Embryonic facial prominence (tissue), 1 donor: ENCODE measurements at regions not wholly inside any gene's neighbourhood (a gene's known extent, or its start where the extent isn't known, plus 50 kb on each side); places are given as distances from the start of the nearest gene placed in this dataset.

Experiments used
- DNase-seq: peaks from one replicate; pipeline ENCODE4 v3.0.0-alpha.2; 2016; ENCODE audit errors: extremely low spot score

DNA sequence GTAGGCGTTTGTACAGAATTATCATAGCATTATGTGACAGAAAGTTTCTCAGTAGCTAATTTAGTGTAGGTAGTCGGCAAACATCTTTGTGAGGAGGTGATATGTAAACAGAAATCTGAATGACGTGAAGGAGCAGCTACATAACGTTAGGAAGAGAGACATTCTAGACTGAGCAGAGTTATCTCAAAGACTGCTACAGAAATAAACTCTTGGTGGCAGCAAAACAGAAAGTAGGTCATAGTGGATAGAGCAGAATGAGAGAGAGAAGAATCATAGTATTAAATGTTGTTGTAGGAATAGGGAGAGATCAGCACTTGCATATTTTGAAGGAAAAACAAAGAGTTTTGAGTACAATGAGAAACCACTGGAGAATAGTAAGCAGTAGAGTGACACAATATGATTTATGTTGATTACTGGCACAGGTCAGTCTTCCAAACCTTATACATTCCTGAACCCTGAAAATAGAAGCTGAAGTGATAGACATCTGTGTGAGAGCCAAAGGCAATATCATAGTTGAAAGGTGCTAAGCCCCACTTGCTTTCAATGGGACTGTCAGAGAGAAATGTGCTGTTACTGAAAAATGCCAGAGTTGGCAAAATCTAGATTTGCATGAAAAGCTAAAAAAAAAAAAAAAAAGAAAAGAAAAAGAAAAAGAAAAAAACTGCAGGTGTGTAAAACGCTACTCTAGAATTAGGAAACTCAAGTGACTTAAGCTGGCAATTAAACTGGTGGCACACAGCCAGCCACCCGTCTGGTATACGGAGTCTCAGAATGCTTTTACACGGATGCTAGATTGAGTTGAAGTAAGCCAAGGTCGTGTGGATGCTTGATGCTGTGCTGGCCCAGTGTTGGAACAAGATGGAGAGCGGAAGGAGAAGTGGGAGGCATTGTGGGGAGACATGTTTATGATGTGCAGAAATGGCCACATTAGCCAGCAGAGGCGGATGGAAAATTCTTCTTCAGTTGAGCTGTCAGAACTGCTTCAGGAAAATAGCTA lies 750.2 kb upstream of the HS3ST1 start:
- DNase-seq = no peak

DNA sequence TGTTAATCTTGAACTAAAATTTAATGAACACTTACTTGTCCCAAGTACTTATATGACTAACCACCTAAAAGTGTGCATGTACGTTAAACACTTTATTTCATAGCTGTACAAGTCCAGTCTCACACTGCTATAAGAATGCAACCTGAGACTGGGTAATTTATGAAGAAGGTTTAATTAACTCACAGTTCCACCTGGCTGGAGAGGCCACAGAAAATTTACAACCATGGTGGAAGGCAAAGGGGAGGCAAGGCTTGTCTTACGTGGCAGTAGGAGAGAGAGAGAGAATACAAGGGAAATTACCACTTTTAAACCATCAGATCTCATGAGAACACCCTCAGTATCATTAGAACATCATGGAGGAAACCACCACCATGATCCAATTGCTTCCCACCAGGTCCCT lies 748.7 kb upstream of the HS3ST1 start:
- DNase-seq = no peak

DNA sequence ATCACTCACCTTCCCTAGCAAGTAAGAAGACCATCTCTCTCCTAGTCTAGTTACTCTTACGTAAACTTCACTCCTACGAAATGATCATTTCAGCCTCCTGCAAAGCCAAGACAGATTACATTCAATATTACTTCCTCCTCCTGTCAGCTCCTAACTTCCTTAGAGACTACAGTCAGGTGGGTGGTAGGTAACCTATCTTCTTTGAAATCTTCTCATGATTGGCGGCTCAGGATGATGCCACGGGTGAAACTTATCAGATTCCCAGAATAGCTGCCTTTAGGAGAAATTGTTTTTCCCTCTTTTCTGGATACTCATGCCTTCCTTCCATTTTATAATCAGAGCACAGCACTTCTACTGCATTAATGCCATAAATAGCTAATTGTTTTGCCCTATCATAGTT lies 744.8 kb upstream of the HS3ST1 start:
- DNase-seq = no peak

DNA sequence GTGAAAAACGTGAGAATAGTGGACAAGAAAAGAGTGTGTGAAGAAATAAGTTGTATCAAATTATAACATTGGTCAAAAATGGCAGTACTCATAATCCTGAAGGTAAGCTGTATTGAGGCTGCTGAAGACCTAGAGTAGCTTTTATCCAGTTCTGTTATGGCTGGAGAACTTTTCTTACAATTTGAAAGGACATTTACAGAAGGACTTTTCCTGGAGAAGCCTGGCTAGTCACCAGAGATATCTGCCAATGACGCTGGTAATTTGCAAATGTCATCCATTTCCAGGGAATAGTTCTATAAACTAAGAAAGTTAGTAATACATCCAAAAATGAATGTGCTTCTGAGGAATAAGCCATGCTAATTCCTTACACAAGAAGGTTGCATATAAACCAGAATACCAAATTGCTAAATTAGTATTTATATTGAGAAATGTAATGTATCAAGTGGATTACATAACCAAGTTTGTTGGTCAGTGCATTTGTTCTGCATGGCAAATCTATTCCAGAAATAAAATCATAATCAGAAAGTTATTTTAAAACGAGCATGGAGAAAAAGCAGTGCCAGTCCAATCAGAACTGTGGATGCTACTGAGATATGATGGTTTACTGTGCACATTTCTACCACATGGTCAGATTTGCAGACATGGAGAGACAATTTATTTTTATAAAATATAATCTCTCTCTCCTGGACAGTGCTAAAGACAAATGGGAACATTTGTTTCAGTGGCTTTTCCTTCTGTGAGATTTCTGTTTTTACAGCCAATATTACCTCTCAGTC lies 743.7 kb upstream of the HS3ST1 start:
- no peak for DNase-seq

DNA sequence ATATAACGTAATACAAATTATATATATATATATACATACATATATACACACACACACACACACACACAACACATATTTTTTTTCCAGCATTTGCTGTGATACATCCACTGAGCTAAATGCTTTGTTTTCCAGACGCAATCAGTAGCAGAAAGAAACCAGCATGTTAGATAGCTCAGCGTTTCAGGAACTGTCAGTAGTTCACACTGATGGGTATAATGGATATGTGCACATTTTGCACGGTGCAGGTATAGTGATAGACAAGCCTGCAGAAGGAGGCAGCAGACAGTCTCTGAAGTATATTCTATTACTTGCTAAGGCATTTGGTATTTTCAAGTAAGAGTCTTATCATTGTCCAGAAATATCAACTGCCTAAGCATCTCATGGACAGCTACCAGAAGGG lies 741.6 kb upstream of the HS3ST1 start:
- DNase-seq = no peak

DNA sequence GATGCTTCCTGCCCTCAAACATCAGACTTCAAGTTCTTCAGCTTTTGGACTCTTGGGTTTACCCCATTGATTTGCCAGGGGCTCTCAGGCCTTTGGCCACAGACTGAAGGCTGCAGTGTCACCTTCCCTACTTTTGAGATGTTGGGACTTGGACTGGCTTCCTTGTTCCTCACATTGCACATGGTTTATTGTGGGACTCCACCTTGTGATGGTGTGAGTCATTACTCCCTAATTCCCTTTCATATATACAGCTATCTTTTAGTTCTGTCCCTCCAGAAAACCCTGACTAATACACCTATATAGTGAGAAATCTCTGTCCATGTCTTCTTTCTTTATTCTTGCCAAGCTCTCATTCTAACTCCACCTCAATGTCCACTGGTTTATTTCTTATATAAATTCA lies 736.9 kb upstream of the HS3ST1 start:
- no peak for DNase-seq

DNA sequence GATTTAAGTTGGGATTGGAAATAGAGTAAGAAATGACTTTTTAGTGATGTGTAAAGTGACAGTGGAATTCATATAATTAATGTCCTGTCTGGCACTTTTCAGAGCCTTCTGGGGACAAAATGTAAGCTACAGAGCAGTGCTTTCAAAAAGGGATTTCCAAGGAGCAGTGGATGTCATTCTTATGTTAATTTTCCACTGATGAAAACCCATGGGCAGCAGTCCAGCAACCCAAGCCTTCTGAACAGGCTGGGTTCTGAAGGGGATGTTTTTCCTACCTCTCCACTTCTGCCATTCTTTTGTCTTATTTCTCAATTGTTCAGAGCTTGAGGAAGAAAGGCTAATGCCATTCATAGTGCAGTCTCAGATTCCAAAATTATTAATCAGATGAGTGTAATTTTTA lies 717.6 kb upstream of the HS3ST1 start:
- no peak for DNase-seq

DNA sequence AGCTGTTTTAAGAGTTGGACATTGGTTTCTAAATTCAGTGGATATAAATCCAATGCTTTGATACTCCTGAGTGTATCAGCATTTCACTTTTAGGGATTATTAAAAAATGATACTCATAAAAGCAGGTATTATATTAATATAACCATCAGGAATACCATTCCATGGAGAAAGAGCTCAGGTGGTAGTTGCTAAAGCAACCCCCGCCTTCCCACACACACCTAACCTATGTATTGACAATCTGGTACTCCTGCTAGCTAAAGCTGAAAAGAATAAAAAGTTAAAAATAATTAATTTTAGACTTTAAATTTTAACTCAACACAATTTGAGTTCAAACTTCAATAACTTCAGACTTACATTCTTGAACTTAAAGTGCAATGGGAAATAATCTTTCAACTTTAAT lies 717.1 kb upstream of the HS3ST1 start:
- no peak for DNase-seq

DNA sequence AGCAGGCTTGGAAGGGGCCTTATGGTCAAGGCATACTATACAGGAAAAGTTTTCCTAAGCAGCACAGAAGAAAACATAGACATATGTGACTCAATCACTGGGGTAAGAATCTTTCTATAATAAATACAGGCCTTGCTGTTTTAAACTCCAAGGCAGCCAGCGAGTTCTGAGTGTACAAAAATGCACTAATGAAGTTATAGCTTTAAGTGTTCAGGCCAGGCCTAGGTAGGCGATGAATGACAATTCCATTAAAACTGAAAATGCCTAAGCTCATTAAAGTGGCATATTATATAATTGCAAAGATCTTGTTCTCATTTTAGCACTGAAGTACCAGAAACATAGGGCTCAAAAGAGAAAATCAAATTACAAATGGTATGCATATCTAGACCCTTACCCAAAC lies 716.4 kb upstream of the HS3ST1 start:
- no peak for DNase-seq

DNA sequence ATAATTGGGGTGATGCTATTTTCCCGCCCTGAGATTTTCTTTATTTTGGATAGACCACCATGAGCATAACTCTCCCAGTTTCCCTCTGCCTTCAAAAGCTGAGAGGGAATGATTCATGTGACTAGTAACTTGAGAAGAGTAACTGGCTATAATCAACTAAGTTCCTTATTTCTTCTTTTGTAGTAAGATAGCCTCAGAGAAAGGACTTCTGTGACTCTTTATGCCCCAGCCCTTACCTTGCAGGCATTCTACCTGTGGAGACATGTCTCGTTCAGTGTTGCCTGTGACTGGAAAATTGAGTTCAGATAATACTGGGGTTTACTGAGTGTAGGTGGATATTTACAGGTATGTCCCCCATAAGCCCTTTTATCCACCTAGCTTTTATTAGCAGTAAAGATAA lies 715.4 kb upstream of the HS3ST1 start:
- no peak for DNase-seq

DNA sequence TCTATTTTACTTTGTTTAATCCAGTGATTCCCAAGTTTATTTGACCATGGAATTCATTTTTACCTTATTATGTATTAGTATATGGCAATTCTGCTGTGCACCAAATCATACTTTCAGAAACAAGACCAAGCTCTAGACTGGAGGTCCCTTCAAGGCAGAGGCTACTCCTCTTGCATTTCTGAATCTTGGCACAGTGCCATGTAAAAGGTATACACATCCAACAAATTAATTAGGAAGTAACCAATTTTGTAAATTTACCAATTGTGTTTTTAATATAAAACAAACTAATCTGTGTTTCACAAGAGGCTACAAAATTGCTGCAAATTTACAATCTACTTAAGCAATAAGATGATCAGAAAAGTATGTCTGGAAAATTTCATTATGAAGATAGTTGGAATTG lies 712.2 kb upstream of the HS3ST1 start:
- DNase-seq = no peak

DNA sequence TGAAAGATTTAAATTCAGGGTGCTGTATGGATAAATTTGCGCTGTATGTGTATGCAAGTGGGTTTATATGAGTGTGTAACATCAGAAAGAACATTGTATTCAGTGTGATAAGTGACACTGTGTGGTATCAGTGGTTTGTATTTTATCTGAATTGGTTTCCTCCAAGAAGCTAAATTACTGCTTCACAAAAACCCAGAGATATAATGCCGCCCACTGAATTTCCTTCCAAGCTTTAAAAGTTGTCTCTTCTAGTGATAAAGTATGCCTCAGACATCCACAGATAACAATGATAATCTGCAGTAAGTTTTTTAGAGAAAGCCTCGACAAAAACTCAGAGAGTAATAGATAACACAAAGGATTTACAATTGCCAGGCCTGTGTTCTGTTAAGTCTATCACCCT lies 710.6 kb upstream of the HS3ST1 start:
- no peak for DNase-seq

DNA sequence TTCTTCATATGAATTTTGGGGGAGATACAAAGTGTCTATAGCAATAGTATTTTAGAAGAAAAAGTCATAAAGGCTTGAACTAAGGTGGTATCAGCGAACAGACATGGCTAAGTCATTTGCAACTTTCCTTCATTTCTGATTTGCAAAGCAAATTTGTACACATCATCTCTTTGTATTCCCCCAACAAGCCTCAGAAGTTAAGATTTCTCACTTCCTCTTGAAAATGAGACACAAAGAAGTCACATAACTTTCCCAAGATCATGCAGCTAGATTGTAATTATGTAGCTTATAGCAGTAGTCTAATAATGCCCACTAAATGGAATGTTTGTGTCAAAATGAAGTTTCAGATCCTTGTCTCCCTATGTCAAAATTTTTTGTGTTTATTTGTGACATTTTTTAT lies 709.8 kb upstream of the HS3ST1 start:
- no peak for DNase-seq

DNA sequence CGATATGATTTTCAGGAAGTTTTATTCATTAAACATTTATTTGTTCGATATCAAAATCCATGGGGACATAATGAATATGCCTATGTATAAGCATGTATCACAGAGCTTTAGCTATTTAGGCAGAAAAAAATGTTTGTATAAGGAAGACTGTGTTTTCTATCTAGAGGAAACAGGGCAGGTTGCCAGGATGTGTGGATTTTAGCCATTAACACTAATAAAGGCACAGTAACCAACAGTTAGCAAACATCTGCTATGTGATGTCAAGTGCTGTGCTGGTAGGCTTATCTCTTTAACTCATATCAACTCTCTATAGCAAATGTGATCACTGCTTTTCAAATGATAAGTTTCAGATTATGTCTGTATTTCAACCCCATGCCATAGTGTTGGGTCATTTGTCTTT lies 708.9 kb upstream of the HS3ST1 start:
- DNase-seq = no peak

DNA sequence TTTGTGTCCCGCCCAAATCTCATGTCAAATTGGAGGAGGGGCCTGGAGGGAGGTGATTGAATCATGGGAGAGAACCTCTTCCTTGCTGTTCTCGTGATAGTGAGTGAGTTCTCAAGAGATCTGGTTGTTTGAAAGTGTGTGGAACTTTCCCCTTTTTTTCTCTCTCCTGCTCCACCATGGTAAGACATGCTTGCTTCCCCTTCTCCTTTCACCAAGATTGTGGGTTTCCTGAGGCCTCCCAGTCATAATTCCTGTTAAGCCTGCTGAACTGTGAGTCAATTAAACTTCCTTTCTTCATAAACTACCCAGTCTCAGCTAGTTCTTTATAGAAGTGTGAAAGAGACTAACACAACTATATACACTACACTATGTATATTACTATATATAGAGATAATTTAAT lies 697.8 kb upstream of the HS3ST1 start:
- no peak for DNase-seq

DNA sequence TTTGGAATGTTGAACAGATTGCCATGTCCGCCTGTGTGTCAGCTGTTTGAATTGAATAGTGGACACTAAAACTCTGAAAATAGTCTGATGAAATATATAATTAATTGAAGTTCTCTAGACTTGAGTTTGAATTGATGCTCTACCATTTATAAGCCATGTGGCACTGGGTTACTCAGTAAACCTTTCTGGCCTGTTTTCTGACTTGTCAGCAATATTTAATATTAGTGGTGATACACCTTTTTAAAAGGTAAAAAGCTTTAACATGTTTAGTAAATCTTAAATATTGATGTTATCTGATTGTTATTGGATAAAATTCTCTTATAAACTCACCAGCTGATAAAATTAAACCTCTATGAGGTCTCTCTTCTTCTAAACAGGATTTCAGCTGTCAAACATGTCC lies 695.4 kb upstream of the HS3ST1 start:
- DNase-seq = no peak

DNA sequence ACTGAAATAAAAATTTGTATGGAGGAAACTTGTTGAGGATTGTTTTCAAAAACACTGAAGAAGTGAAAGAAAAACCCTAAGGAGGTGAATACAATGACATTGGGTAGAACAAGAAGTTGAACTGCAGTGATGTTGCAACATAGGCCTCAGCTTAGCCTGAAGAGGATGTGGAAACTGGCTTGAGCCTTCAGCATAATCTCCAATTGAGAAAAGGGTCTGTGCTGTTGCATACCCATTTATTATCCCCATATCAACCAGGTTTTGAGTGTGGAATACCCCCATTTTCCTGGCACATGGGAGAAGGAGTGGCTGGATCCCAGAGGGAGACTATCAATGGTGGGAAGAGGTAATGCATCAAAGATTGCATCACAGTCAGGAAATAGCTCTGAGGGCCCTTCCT lies 695.0 kb upstream of the HS3ST1 start:
- DNase-seq = no peak

DNA sequence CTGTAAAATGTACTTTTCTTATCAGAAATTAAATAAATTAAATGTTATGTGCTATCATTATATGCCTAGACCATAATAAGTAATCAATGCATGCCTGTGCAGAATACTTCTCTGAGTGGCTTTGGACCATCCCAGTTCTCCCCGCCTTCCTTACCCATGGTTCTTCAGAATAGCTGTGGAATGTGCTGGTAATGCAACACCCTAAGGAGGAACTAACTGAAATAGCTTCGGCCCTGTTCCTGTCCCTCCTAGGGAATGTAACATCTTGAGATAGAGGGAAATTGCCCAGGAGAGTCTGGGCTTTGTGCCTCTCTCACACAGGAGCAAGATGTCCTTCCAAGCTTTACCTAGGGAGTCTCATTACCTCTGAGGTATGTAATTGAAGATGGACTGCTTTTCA lies 693.6 kb upstream of the HS3ST1 start:
- no peak for DNase-seq

DNA sequence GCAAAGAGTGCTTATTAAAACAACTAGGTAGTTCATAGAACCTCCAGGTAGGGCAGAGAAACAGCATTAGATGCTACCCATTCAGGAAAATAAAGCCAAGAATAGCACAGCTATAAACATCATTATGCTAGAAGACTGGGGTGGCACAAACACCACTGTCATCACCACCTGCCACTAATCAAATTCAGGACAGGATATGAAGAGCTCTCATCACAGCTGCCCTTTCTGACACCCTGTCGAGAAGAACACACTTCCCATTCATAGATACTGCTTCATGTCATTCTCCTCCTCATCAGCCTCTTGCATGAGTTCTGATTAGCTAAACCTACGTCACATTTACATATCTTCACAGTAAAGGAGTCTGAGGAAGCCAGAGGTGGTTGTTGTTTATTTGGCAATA lies 692.3 kb upstream of the HS3ST1 start:
- no peak for DNase-seq

DNA sequence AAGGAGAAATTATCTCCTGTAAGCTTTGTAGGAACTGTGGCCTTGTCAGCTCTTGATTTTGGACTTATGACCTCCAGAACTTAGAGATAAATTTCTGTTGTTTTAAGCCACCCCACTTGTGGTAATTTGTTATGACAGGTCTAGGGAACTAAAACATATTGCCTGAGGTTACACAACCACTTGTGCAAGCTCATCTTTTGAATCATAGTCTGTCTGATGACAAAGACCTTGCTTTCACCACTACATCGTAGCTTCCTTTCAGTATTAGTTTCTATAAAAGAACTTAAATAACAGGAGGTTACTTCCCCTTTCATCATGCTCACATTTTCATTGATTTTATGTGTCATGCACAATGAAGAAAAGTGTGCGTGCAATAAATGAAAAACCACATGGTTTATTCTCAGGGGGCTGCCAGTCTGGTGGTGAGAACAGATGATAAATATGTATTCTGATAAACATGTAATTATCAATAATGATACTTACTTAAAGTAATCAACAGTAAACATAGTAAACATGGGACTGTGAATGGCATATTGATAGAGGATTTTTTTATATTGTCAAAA lies 690.0 kb upstream of the HS3ST1 start:
- no peak for DNase-seq

DNA sequence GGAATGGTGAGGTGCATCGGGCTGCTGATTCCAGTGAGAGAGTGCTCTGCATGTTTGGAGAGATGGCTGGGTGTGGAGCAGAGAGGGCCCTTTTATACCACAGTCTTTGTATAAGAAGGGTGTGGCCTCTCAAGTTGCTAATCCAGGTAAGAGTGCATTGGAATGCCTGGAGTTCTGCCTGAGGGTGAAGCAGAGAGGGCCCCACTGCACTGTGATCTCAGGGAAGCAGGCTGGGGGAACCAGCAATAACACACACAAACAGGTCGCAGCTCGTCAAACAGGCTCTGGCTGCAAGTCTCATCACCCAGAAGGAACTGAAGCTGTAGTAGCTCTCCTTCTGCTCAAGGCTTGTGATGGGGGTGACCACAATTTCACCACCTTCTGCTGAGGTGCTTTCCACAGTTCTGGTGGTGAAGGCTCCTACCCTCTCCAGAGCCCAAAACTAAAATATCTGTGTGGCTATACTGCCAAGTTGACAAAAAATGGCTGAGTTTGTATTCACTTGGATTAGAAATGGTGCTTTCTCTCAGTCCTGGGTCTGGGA lies 687.4 kb upstream of the HS3ST1 start:
- DNase-seq = no peak

DNA sequence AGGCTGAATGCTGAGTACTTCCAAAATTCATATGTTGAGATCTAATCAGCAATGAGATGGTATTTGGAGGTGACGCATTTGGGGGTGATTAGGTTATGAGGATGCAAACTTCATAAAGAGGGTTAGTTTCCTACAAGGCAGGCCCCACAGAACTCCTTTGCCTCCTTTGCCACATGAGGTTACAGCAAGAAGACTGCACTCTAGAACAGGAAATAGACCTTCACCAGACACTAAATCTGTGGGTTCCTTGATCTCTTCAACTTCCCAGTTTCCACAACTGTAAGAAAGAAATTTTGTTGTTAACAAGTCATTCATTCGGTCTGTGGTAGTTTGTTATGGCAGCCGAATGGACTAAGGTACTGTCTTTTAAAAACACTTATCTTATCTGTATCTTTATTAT lies 681.9 kb upstream of the HS3ST1 start:
- no peak for DNase-seq
